C1 segment of cervical spinal cord (tissue), 14 donors: ENCODE measurements at regions not wholly inside any gene's neighbourhood (a gene's known extent, or its start where the extent isn't known, plus 50 kb on each side); places are given as distances from the start of the nearest gene placed in this dataset.

Source experiments
- DNase-seq, 14 donors: peaks; one replicate each; lab custom pipeline; 2025; lab: John Stamatoyannopoulos, UW

GRCh38 chr14:100399052-100399849, 76.1 kb downstream of the SLC25A47 start:
- peak in 1 of 14 donors; percentile 65 for DNase-seq

- peak in 1 of 14 donors; percentile 84 for DNase-seq
Measured at GRCh38 chr14:100400115-100400514, 77.0 kb downstream of the SLC25A47 start.

GRCh38 chr14:100401031-100401692, 78.0 kb downstream of the SLC25A47 start:
- no peak for DNase-seq

GRCh38 chr14:100401792-100402191, 78.7 kb downstream of the SLC25A47 start:
- peak in 1 of 14 donors; percentile 23 for DNase-seq

- DNase-seq = peak in 1 of 14 donors; percentile 32
Measured at GRCh38 chr14:100402631-100403030, 79.5 kb downstream of the SLC25A47 start.

GRCh38 chr14:100403105-100403504, 80.0 kb downstream of the SLC25A47 start:
- DNase-seq = no peak

GRCh38 chr14:100403802-100404365, 80.7 kb downstream of the SLC25A47 start:
- DNase-seq = no peak

- no peak for DNase-seq
Measured at GRCh38 chr14:100404419-100404818, 81.3 kb downstream of the SLC25A47 start.

- DNase-seq = no peak
Measured at GRCh38 chr14:100405760-100406455, 82.8 kb downstream of the SLC25A47 start.

GRCh38 chr14:100406505-100407131, 83.5 kb downstream of the SLC25A47 start:
- no peak for DNase-seq

GRCh38 chr14:100407376-100408102, 84.4 kb downstream of the SLC25A47 start:
- no peak for DNase-seq

GRCh38 chr14:100408350-100409002, 85.3 kb downstream of the SLC25A47 start:
- DNase-seq = no peak

- no peak for DNase-seq
Measured at GRCh38 chr14:100409003-100409360, 85.8 kb downstream of the SLC25A47 start.

- no peak for DNase-seq
Measured at GRCh38 chr14:100409651-100410050, 86.5 kb downstream of the SLC25A47 start.

- no peak for DNase-seq
Measured at GRCh38 chr14:100410056-100410565, 87.0 kb downstream of the SLC25A47 start.

GRCh38 chr14:100413699-100414098, 90.6 kb downstream of the SLC25A47 start:
- no peak for DNase-seq

GRCh38 chr14:100415226-100415625, 92.1 kb downstream of the SLC25A47 start:
- no peak for DNase-seq

GRCh38 chr14:100416081-100416680, 93.0 kb downstream of the SLC25A47 start:
- DNase-seq = no peak
